H1 (cell line): ENCODE measurements at regions not wholly inside any gene's neighbourhood (a gene's known extent, or its start where the extent isn't known, plus 50 kb on each side); places are given as distances from the start of the nearest gene placed in this dataset.

ENCODE experiments used
- CHD1 ChIP-seq: IDR thresholded peaks from 2 replicates; pipeline ENCODE4 v1.6.1; 2012; ENCODE audit warnings: low read depth, low read length, improper control_type of control experiment
- CTCF ChIP-seq, 3 experiments: IDR thresholded peaks; 1 replicate in 2 of 3; 2 replicates in 1 of 3; pipeline versions ENCODE4 v1.5.1 to v1.6.1; 2011; ENCODE audit warnings: low read length in 3 of 3, mild to moderate bottlenecking in 3 of 3, inconsistent platforms in 2 of 3, low read depth in 1 of 3, moderate library complexity in 1 of 3; ENCODE audit not compliant: insufficient read depth in 1 of 3; ENCODE audit errors: control extremely low read depth in 1 of 3
- EP300 ChIP-seq, 2 experiments: IDR thresholded peaks; 1 replicate in 1 of 2; 2 replicates in 1 of 2; pipeline ENCODE4 v1.6.1; 2011 to 2012; ENCODE audit warnings: low read depth in 2 of 2, low read length in 2 of 2, mild to moderate bottlenecking in 2 of 2, borderline replicate concordance in 1 of 2, inconsistent platforms in 1 of 2, moderate library complexity in 1 of 2
- EZH2 ChIP-seq: fragments of 200-600 bp; sonication (generic); IDR thresholded peaks from 2 replicates; pipeline ENCODE4 v1.7.1; 2012; ENCODE audit warnings: low read depth, mild to moderate bottlenecking, moderate library complexity, low read length, inconsistent platforms; ENCODE audit not compliant: severe bottlenecking
- JUN ChIP-seq: IDR thresholded peaks from 2 replicates; pipeline ENCODE4 v1.6.1; 2011; ENCODE audit warnings: low read depth, mild to moderate bottlenecking, improper control_type of control experiment, low read length
- KDM5A ChIP-seq: fragments of 200-600 bp; IDR thresholded peaks from 2 replicates; pipeline ENCODE4 v1.7.1; 2012; ENCODE audit warnings: mild to moderate bottlenecking, low read length, inconsistent platforms, mixed read lengths
- NRF1 ChIP-seq: IDR thresholded peaks from 2 replicates; pipeline ENCODE4 v1.6.1; 2011; ENCODE audit warnings: mild to moderate bottlenecking, low read depth, low read length, improper control_type of control experiment
- PHF8 ChIP-seq: fragments of 200-600 bp; sonication (generic); conservative IDR thresholded peaks from 2 replicates; pipeline ENCODE4 v1.7.1; 2012; ENCODE audit warnings: low read depth, mild to moderate bottlenecking, inconsistent platforms, low read length, moderate library complexity
- POLR2A ChIP-seq, 2 experiments: IDR thresholded peaks; 1 replicate in 1 of 2; 2 replicates in 1 of 2; pipeline ENCODE4 v1.6.1; 2011; ENCODE audit warnings: low read depth in 2 of 2, low read length in 2 of 2, mild to moderate bottlenecking in 2 of 2; ENCODE audit errors: control extremely low read depth in 1 of 2
- RFX5 ChIP-seq: IDR thresholded peaks from 2 replicates; pipeline ENCODE4 v1.6.1; 2011; ENCODE audit warnings: low read depth, low read length, improper control_type of control experiment, borderline replicate concordance
- SRF ChIP-seq: IDR thresholded peaks from 2 replicates; pipeline ENCODE4 v1.6.1; 2011; ENCODE audit warnings: mild to moderate bottlenecking, low read depth, low read length, moderate library complexity
- ZNF274 ChIP-seq: IDR thresholded peaks from 2 replicates; pipeline ENCODE4 v1.7.0; 2012; ENCODE audit warnings: low read length, borderline replicate concordance; ENCODE audit errors: extremely low read depth

GRCh38 chr4:100075486-100076270 is 114.6 kb downstream of the DDIT4L start:
- TF ChIP-seq PHF8 (no peak), EP300 (IDR thresholded peaks at IDR 0.05; ENCODE audit: borderline replicate concordance in 1 of 2, low read depth in 2 of 2, low read length in 2 of 2) (no peak), EZH2 (no peak), POLR2A (IDR thresholded peaks at IDR 0.05; ENCODE audit: control extremely low read depth in 1 of 2, low read depth in 2 of 2, low read length in 2 of 2) (no peak), CTCF (IDR thresholded peaks at IDR 0.05; ENCODE audit: control extremely low read depth in 1 of 3, insufficient read depth in 1 of 3, low read depth in 1 of 3, low read length in 3 of 3) (no peak), SRF (no peak), NRF1 (no peak), KDM5A (no peak), CHD1 (no peak), RFX5 (no peak), JUN (no peak), ZNF274 (no peak)
